Keratinocyte (primary cell): ENCODE measurements at regions not wholly inside any gene's neighbourhood (a gene's known extent, or its start where the extent isn't known, plus 50 kb on each side); places are given as distances from the start of the nearest gene placed in this dataset.

Source experiments
- EZH2 ChIP-seq: IDR thresholded peaks from one replicate; pipeline ENCODE4 v1.6.1; 2012; ENCODE audit warnings: inconsistent platforms, mild to moderate bottlenecking, low read length, moderate library complexity
- TF ChIP-seq, protein P1 (sequence below), 3 experiments: IDR thresholded peaks in 1 of 3; conservative IDR thresholded peaks in 1 of 3; optimal IDR thresholded peaks in 1 of 3; 2 replicates in 2 of 3; 3 replicates in 1 of 3; pipeline versions ENCODE3 to v1.5.1; 2011; ENCODE audit warnings: low read length in 3 of 3, mild to moderate bottlenecking in 3 of 3, moderate library complexity in 2 of 3, control low read depth in 1 of 3, inconsistent platforms in 1 of 3; ENCODE audit not compliant: insufficient read depth in 2 of 3; ENCODE audit errors: extremely low read depth in 1 of 3

GRCh38 chr21:22019766-22020165 is 1021.6 kb downstream of the NCAM2 start:
- TF ChIP-seq, protein P1, sequence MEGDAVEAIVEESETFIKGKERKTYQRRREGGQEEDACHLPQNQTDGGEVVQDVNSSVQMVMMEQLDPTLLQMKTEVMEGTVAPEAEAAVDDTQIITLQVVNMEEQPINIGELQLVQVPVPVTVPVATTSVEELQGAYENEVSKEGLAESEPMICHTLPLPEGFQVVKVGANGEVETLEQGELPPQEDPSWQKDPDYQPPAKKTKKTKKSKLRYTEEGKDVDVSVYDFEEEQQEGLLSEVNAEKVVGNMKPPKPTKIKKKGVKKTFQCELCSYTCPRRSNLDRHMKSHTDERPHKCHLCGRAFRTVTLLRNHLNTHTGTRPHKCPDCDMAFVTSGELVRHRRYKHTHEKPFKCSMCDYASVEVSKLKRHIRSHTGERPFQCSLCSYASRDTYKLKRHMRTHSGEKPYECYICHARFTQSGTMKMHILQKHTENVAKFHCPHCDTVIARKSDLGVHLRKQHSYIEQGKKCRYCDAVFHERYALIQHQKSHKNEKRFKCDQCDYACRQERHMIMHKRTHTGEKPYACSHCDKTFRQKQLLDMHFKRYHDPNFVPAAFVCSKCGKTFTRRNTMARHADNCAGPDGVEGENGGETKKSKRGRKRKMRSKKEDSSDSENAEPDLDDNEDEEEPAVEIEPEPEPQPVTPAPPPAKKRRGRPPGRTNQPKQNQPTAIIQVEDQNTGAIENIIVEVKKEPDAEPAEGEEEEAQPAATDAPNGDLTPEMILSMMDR (optimal IDR thresholded peaks at IDR 0.05 in 1 of 3, IDR thresholded peaks at IDR 0.05 in 1 of 3, conservative IDR thresholded peaks at IDR 0.05 in 1 of 3; ENCODE audit: extremely low read depth in 1 of 3, insufficient read depth in 2 of 3, low read length in 3 of 3), result no peak
- TF ChIP-seq EZH2, result no peak
